HEK293T (cell line): ENCODE measurements at regions not wholly inside any gene's neighbourhood (a gene's known extent, or its start where the extent isn't known, plus 50 kb on each side); places are given as distances from the start of the nearest gene placed in this dataset.

Source experiments
- BHLHE40 ChIP-seq: fragments of 450-650 bp; IDR thresholded peaks from 2 replicates; pipeline ENCODE4 v1.6.1; 2016; ENCODE audit warnings: mild to moderate bottlenecking, moderate library complexity, borderline replicate concordance
- ELF4 ChIP-seq: fragments of 450-650 bp; IDR thresholded peaks from 2 replicates; pipeline ENCODE4 v1.6.1; 2017; ENCODE audit warnings: antibody characterized with exemption
- FOXA1 ChIP-seq: fragments of 450-650 bp; IDR thresholded peaks from 2 replicates; pipeline ENCODE4 v1.6.1; 2016; ENCODE audit warnings: mild to moderate bottlenecking
- FOXK2 ChIP-seq: fragments of 450-650 bp; IDR thresholded peaks from 2 replicates; pipeline ENCODE4 v1.6.1; 2016; ENCODE audit warnings: mild to moderate bottlenecking
- FOXM1 ChIP-seq: fragments of 450-650 bp; IDR thresholded peaks from 2 replicates; pipeline ENCODE4 v1.6.1; 2017; ENCODE audit warnings: mild to moderate bottlenecking, borderline replicate concordance
- HDGF ChIP-seq: fragments of 450-650 bp; IDR thresholded peaks from 2 replicates; pipeline ENCODE4 v1.6.1; 2017; ENCODE audit warnings: antibody characterized with exemption, borderline replicate concordance
- LEF1 ChIP-seq: fragments of 450-650 bp; IDR thresholded peaks from 2 replicates; pipeline ENCODE4 v1.6.1; 2017; ENCODE audit warnings: mild to moderate bottlenecking, borderline replicate concordance
- NFRKB ChIP-seq: fragments of 450-650 bp; IDR thresholded peaks from 2 replicates; pipeline ENCODE4 v1.6.1; 2016; ENCODE audit warnings: mild to moderate bottlenecking, moderate library complexity
- SP1 ChIP-seq: fragments of 450-650 bp; IDR thresholded peaks from 2 replicates; pipeline ENCODE4 v1.6.1; 2017
- SUZ12 ChIP-seq: fragments of 450-650 bp; IDR thresholded peaks from 2 replicates; pipeline ENCODE4 v1.6.1; 2016; ENCODE audit warnings: mild to moderate bottlenecking
- TARDBP ChIP-seq: fragments of 450-650 bp; IDR thresholded peaks from 2 replicates; pipeline ENCODE4 v1.6.1; 2016
- ZNF384 ChIP-seq: fragments of 450-650 bp; IDR thresholded peaks from 2 replicates; pipeline ENCODE4 v1.6.1; 2016
- TF ChIP-seq, protein P1 (sequence below): fragments of 450-650 bp; IDR thresholded peaks from 2 replicates; pipeline ENCODE4 v1.6.1; 2016

DNA sequence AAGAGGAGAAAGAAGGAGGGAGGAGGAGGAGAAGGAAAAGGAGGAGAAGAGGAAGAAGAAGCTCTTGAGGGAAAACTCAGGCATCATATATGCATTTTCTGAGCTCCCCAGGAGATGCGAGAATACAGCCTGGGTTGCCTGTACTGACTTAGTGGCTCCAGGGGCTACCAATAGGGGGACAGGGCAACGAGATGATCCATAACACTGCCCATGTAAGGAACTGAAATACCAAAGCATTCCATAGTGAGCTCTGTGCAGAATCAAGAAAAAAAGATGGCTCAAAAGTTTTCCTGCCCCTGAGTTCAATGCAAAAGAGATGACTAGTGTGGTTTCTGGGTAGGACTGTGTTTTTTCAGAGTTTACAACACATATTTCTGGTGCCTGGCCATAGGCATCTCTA is 258.7 kb downstream of the ALDH8A1 start:
- TF ChIP-seq, protein P1, sequence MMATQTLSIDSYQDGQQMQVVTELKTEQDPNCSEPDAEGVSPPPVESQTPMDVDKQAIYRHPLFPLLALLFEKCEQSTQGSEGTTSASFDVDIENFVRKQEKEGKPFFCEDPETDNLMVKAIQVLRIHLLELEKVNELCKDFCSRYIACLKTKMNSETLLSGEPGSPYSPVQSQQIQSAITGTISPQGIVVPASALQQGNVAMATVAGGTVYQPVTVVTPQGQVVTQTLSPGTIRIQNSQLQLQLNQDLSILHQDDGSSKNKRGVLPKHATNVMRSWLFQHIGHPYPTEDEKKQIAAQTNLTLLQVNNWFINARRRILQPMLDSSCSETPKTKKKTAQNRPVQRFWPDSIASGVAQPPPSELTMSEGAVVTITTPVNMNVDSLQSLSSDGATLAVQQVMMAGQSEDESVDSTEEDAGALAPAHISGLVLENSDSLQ: no peak
- TF ChIP-seq SP1: no peak
- TF ChIP-seq SUZ12: no peak
- no peak for TF ChIP-seq FOXK2
- TF ChIP-seq NFRKB: no peak
- no peak for TF ChIP-seq ZNF384
- TF ChIP-seq ELF4: no peak
- no peak for TF ChIP-seq FOXM1
- TF ChIP-seq BHLHE40: no peak
- no peak for TF ChIP-seq TARDBP
- no peak for TF ChIP-seq FOXA1
- TF ChIP-seq HDGF: no peak
- no peak for TF ChIP-seq LEF1
